Neural progenitor cell (in vitro differentiated cells): ENCODE measurements at regions not wholly inside any gene's neighbourhood (a gene's known extent, or its start where the extent isn't known, plus 50 kb on each side); places are given as distances from the start of the nearest gene placed in this dataset.

Experiments
- DNase-seq: peaks from one replicate; pipeline ENCODE4 v3.0.0-alpha.2; 2016; ENCODE audit warnings: low spot score
- H2AFZ ChIP-seq: fragments of 200-600 bp; sonication (generic); replicated peaks from 2 replicates; pipeline ENCODE4 v1.6.1; 2016; ENCODE audit warnings: antibody characterized with exemption
- H3F3A ChIP-seq: fragments of 200-600 bp; sonication (generic); 2 replicates; pipeline ENCODE4 v1.6.1; 2016; ENCODE audit warnings: antibody characterized with exemption, low read depth
- H3K27ac ChIP-seq: fragments of 200-600 bp; sonication (generic); 2 replicates; pipeline ENCODE4 v1.5.1; 2016; ENCODE audit warnings: mild to moderate bottlenecking
- H3K27me3 ChIP-seq: fragments of 200-600 bp; sonication (generic); 2 replicates; pipeline ENCODE4 v1.6.1; 2016; ENCODE audit warnings: mild to moderate bottlenecking, moderate library complexity
- H3K36me3 ChIP-seq: fragments of 200-600 bp; sonication (generic); 2 replicates; pipeline ENCODE4 v1.5.1; 2016
- H3K4me1 ChIP-seq: fragments of 200-600 bp; sonication (generic); 2 replicates; pipeline ENCODE4 v1.6.1; 2016; ENCODE audit warnings: mixed run types
- H3K4me2 ChIP-seq: fragments of 200-600 bp; sonication (generic); 2 replicates; pipeline ENCODE4 v1.6.1; 2016
- H3K4me3 ChIP-seq: fragments of 200-600 bp; sonication (generic); 2 replicates; pipeline ENCODE4 v1.5.1; 2016
- H3K79me2 ChIP-seq: fragments of 200-600 bp; sonication (generic); 2 replicates; pipeline ENCODE4 v1.6.1; 2016; ENCODE audit warnings: low read depth
- H3K9ac ChIP-seq: fragments of 200-600 bp; sonication (generic); 2 replicates; pipeline ENCODE4 v1.6.1; 2016
- H3K9me3 ChIP-seq: fragments of 200-600 bp; sonication (generic); 2 replicates; pipeline ENCODE4 v1.5.1; 2016; ENCODE audit warnings: low read depth
- H4K20me1 ChIP-seq: fragments of 200-600 bp; sonication (generic); 2 replicates; pipeline ENCODE4 v1.6.1; 2016; ENCODE audit warnings: low read depth
- H3K27ac Mint-ChIP-seq: 3 replicates; pipeline ENCODE4 v1.8.0; 2021; ENCODE audit warnings: mixed read lengths
- H3K27me3 Mint-ChIP-seq: 2 replicates; pipeline ENCODE4 v1.8.0; 2022; ENCODE audit warnings: low read depth, mild to moderate bottlenecking, inconsistent platforms, moderate library complexity, mixed read lengths; ENCODE audit not compliant: insufficient read depth
- H3K36me3 Mint-ChIP-seq: 3 replicates; pipeline ENCODE4 v1.8.0; 2021; ENCODE audit warnings: mixed read lengths
- H3K4me1 Mint-ChIP-seq: 3 replicates; pipeline ENCODE4 v1.8.0; 2021; ENCODE audit warnings: mixed read lengths
- H3K4me3 Mint-ChIP-seq: 3 replicates; pipeline ENCODE4 v1.8.0; 2021; ENCODE audit warnings: mild to moderate bottlenecking, moderate library complexity, mixed read lengths
- H3K9me3 Mint-ChIP-seq: 3 replicates; pipeline ENCODE4 v1.8.0; 2020; ENCODE audit warnings: mixed read lengths
- CTCF ChIP-seq: fragments of 200-600 bp; sonication (generic); IDR thresholded peaks from 2 replicates; pipeline ENCODE4 v1.5.1; 2017; ENCODE audit warnings: antibody characterized with exemption, mild to moderate bottlenecking
- EZH2 ChIP-seq: fragments of 200-600 bp; sonication (generic); IDR thresholded peaks from 2 replicates; pipeline ENCODE4 v1.6.1; 2017; ENCODE audit warnings: antibody characterized with exemption, mild to moderate bottlenecking, moderate library complexity
- EZH2phosphoT487 ChIP-seq: fragments of 200-600 bp; sonication (generic); IDR thresholded peaks from 2 replicates; pipeline ENCODE4 v1.6.1; 2017; ENCODE audit warnings: antibody characterized with exemption

DNA sequence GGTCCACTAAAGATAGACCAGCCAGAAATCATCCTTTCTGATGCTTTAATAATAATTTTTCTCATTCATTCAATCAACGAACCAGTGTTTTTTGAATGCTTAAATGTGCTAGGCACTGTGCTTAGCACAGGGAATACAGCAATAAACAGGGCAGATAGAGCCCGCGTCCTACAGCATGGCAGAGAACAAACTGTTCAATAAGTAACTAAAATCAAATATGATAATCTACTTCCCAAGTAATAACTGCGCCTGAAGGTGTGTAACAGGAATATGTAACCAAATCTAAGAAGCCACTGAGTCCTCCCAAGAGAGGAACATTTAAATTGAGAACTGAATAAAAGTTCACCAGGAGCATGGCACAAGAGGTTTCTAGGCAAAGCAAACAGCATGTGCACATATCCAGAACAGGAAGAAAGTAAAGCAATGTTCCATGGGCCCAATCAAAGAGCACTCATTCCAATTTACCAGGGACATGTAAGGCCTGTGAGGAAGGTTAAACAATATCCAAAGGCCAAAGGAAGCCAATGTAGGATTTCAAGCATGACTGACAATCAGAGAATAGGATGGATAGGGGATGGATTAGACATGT is 311.0 kb upstream of the RARB start:
- Histone ChIP-seq H3K9me3 (no peaks in the 10 kb centered on the region), H3K79me2 (no peaks in the 10 kb centered on the region), H3K9ac (no peak overlapping the region), H2AFZ (no peak overlapping the region), H3K36me3 (no peaks in the 10 kb centered on the region), H3K4me1 (no peaks in the 10 kb centered on the region), H4K20me1 (no peaks in the 10 kb centered on the region), H3K4me2 (no peak overlapping the region), H3F3A (no peaks in the 10 kb centered on the region), H3K27me3 (no peaks in the 10 kb centered on the region), H3K27ac (no peak overlapping the region), H3K4me3 (no peak overlapping the region)
- Mint-ChIP-seq H3K36me3 (no peaks in the 10 kb centered on the region), H3K4me1 (no peaks in the 10 kb centered on the region), H3K9me3 (no peaks in the 10 kb centered on the region), H3K4me3 (no peak overlapping the region), H3K27me3 (no peaks in the 10 kb centered on the region), H3K27ac (no peak overlapping the region)
- no peak for DNase-seq
- TF ChIP-seq EZH2phosphoT487 = no peak
- TF ChIP-seq EZH2 = no peak
- TF ChIP-seq CTCF = no peak

GRCh38 chr3:25119682-25120081 is 308.4 kb upstream of the RARB start:
- TF ChIP-seq EZH2phosphoT487 = no peak
- TF ChIP-seq EZH2 = no peak
- no peak for TF ChIP-seq CTCF
- DNase-seq = no peak
- Histone ChIP-seq H4K20me1 (no peaks in the 10 kb centered on the region), H3K4me3 (no peak overlapping the region), H3F3A (no peaks in the 10 kb centered on the region), H3K27ac (no peak overlapping the region), H3K4me1 (no peaks in the 10 kb centered on the region), H3K4me2 (no peak overlapping the region), H3K36me3 (no peaks in the 10 kb centered on the region), H3K27me3 (no peaks in the 10 kb centered on the region), H2AFZ (no peak overlapping the region), H3K9ac (no peak overlapping the region), H3K9me3 (no peaks in the 10 kb centered on the region), H3K79me2 (no peaks in the 10 kb centered on the region)
- Mint-ChIP-seq H3K4me1 (no peaks in the 10 kb centered on the region), H3K36me3 (no peaks in the 10 kb centered on the region), H3K4me3 (no peak overlapping the region), H3K27me3 (no peaks in the 10 kb centered on the region), H3K9me3 (no peaks in the 10 kb centered on the region), H3K27ac (no peak overlapping the region)

GRCh38 chr3:25120665-25121064 is 307.4 kb upstream of the RARB start:
- no peak overlapping the region for H3K4me3 Mint-ChIP-seq

More at GRCh38 chr3:25120665-25121064, 307.4 kb upstream of the RARB start:
- no peaks in the 10 kb centered on the region for H3K36me3 Mint-ChIP-seq
- no peaks in the 10 kb centered on the region for H4K20me1 ChIP-seq
- H3F3A ChIP-seq = no peaks in the 10 kb centered on the region
- no peaks in the 10 kb centered on the region for H3K27me3 ChIP-seq
- H3K9me3 Mint-ChIP-seq = no peaks in the 10 kb centered on the region
- H3K4me2 ChIP-seq = no peak overlapping the region
- no peaks in the 10 kb centered on the region for H3K4me1 Mint-ChIP-seq
- no peak overlapping the region for H3K27ac ChIP-seq
- no peak for DNase-seq
- H3K36me3 ChIP-seq = no peaks in the 10 kb centered on the region
- no peak overlapping the region for H3K4me3 ChIP-seq
- no peaks in the 10 kb centered on the region for H3K4me1 ChIP-seq
- H3K9ac ChIP-seq = no peak overlapping the region
- no peak overlapping the region for H3K27ac Mint-ChIP-seq
- H3K79me2 ChIP-seq = no peaks in the 10 kb centered on the region
- no peaks in the 10 kb centered on the region for H3K9me3 ChIP-seq
- H3K27me3 Mint-ChIP-seq = no peaks in the 10 kb centered on the region
- TF ChIP-seq EZH2 (no peak), EZH2phosphoT487 (no peak), CTCF (no peak)
- no peak overlapping the region for H2AFZ ChIP-seq
